Omental fat pad (tissue), 3 donors: ENCODE measurements at regions not wholly inside any gene's neighbourhood (a gene's known extent, or its start where the extent isn't known, plus 50 kb on each side); places are given as distances from the start of the nearest gene placed in this dataset.

Experiments used
- ATAC-seq: fragments of 150-250 bp; one replicate; pipeline ENCODE4 v1.9.1; 2016; ENCODE audit warnings: mild to moderate bottlenecking, moderate library complexity; ENCODE audit not compliant: low FRiP score
- DNase-seq: peaks from one replicate; pipeline ENCODE4 v3.0.0-alpha.2; 2019; ENCODE audit warnings: low spot score
- TF ChIP-seq, protein P1 (sequence below), 3 donors: fragments of 450-650 bp; IDR thresholded peaks; one replicate each; pipeline ENCODE4 v1.5.1; 2016 to 2017; ENCODE audit warnings: antibody characterized with exemption in 3 of 3, mild to moderate bottlenecking in 3 of 3, moderate library complexity in 2 of 3

DNA sequence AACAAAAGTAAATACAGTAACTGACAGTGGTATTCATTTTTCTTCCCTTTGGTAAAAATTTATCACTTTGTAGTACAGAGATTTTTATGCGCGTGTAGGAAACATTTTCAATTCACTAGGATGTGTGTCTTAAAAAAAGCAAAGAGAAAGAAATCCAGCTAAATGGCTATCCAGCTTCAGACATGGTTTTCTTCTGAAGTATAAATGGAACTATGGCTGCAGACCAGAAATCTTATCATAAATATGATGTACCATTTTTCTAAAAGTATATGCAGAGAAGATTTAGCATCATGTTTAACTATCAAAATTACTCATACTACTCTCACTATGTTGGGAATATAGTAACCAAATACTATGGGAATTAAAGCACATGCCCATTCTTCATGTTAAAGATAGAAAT is 328.4 kb upstream of the SMIM30 start:
- ATAC-seq, result no peak
- TF ChIP-seq, protein P1, sequence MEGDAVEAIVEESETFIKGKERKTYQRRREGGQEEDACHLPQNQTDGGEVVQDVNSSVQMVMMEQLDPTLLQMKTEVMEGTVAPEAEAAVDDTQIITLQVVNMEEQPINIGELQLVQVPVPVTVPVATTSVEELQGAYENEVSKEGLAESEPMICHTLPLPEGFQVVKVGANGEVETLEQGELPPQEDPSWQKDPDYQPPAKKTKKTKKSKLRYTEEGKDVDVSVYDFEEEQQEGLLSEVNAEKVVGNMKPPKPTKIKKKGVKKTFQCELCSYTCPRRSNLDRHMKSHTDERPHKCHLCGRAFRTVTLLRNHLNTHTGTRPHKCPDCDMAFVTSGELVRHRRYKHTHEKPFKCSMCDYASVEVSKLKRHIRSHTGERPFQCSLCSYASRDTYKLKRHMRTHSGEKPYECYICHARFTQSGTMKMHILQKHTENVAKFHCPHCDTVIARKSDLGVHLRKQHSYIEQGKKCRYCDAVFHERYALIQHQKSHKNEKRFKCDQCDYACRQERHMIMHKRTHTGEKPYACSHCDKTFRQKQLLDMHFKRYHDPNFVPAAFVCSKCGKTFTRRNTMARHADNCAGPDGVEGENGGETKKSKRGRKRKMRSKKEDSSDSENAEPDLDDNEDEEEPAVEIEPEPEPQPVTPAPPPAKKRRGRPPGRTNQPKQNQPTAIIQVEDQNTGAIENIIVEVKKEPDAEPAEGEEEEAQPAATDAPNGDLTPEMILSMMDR (IDR thresholded peaks at IDR 0.05), result no peak
- DNase-seq, result no peak

GRCh38 chr7:113446391-113446790 is 328.0 kb upstream of the SMIM30 start:
- TF ChIP-seq, protein P1 (IDR thresholded peaks at IDR 0.05), result no peak
- DNase-seq (no peak), ATAC-seq (no peak)

DNA sequence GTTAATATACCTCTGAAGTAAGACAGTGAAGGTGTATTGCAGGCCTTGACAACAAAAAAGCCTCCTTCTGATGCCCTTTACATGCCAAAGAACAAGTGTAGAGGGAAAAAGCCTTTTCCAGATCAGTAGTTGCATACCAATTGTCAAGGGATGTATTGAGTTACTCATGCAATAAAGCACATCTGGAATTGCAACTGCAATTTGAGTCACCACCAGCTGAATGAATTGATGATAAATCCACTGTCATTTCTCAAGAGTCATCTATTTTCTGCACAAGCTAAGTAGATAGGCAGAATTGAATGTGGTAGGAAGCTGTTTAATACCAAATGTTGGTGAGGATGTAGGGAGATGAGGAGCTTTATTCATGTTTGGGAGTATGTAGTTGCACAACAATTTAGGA is 325.9 kb upstream of the SMIM30 start:
- DNase-seq, result no peak
- TF ChIP-seq, protein P1 (IDR thresholded peaks at IDR 0.05), result no peak
- no peak for ATAC-seq

DNA sequence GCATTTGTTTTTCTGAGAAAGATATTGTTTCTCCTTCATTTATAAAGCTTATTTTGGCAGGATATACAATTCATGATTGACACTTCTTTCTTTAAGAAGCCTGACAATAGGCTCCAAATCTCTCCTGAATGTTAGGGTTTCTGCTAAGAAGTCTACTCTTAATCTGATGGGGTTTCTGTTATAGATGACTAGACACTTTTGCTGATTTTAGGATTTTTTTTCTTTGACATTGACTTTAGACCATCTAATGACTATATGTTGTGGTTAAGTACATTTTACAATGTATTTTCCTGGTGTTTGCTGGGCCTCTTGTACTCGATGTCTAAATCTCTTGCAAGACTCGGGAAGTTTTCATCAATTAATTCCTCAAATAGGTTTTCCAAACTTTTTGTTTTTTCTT is 321.8 kb upstream of the SMIM30 start:
- TF ChIP-seq, protein P1 (IDR thresholded peaks at IDR 0.05), result no peak
- DNase-seq (no peak), ATAC-seq (no peak)

DNA sequence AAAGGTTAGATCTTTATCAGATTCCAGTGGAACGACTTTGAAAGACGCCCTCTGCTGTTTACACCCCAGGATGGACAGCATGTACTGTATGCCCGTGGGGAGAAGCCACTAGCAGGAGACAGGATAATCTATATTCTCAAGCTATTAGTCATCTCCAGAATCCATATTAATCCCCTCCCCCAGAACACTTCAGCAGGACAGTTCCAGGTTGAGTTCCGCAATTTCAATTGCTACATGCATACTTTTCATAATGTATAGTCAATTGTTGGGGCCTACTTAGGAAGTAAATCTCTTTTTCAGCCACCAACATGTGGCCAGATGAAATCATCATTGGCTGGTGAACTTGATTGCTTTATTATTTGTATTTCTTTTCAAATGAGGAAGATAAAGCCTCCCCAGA is 313.1 kb upstream of the SMIM30 start:
- ATAC-seq, result no peak
- TF ChIP-seq, protein P1 (IDR thresholded peaks at IDR 0.05), result no peak
- DNase-seq, result no peak

DNA sequence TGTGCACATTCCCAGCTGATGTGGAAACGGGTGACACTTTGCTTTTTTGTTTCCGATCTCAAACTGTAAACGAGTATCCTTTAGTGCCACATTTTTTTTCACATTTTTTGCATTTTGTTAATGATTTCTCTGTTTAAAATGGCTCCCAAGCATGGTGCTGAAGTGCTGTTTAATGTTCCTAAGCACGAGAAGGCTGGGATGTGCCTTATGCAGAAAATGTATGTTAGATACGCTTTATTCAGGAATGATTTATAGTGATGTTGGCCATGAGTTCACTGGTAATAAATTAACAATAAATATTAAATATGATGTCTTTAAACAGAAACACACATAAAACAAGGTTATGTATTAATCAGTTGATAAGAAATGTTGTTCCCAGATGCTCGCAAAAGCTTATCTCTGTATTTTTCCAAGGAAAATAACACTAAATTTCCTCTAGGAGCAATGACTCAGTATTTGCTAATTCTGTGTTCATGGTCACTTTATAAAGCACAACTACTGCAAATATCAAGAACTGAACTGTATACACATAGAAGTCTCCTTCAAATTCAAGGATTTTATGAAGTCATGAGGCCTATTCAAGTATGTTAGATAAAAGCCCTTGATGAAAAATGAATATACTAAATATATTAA is 305.9 kb upstream of the SMIM30 start:
- TF ChIP-seq, protein P1 (IDR thresholded peaks at IDR 0.05), result no peak
- ATAC-seq (no peak), DNase-seq (no peak)

GRCh38 chr7:113421696-113422330 is 303.5 kb upstream of the SMIM30 start:
- DNase-seq (peak; percentile 91), ATAC-seq (peak; percentile 89)
- TF ChIP-seq, protein P1 (IDR thresholded peaks at IDR 0.05), result peak in 2 of 3 donors; percentile 2 to 42
